RWPE2 (cell line): ENCODE measurements at regions not wholly inside any gene's neighbourhood (a gene's known extent, or its start where the extent isn't known, plus 50 kb on each side); places are given as distances from the start of the nearest gene placed in this dataset.

ENCODE experiments used
- ATAC-seq: fragments of 200-7000 bp; cut with Tn5 transposase; 3 replicates; pipeline ENCODE4 v1.9.1; 2021; ENCODE audit warnings: low read depth
- DNase-seq: peaks from one replicate; pipeline ENCODE4 v3.0.0-alpha.2; 2020; ENCODE audit warnings: low spot score
- H3K27ac ChIP-seq: fragments of 450-650 bp; 2 replicates; pipeline ENCODE4 v1.5.1; 2017; ENCODE audit warnings: mild to moderate bottlenecking; ENCODE audit not compliant: poor library complexity, severe bottlenecking
- H3K27me3 ChIP-seq: fragments of 250-450 bp; sonication (Bioruptor Pico); 2 replicates; pipeline ENCODE4 v1.5.1; 2021; ENCODE audit warnings: mild to moderate bottlenecking, moderate library complexity; ENCODE audit not compliant: insufficient read depth, poor library complexity, severe bottlenecking
- H3K36me3 ChIP-seq: fragments of 250-450 bp; sonication (Bioruptor Pico); 2 replicates; pipeline ENCODE4 v1.5.1; 2020; ENCODE audit warnings: low read depth, mild to moderate bottlenecking, moderate library complexity
- H3K4me1 ChIP-seq: fragments of 250-450 bp; sonication (Bioruptor Pico); 2 replicates; pipeline ENCODE4 v1.5.1; 2021; ENCODE audit warnings: mild to moderate bottlenecking, moderate library complexity; ENCODE audit not compliant: insufficient read depth, poor library complexity, severe bottlenecking
- H3K4me3 ChIP-seq: fragments of 250-450 bp; sonication (Bioruptor Pico); 2 replicates; pipeline ENCODE4 v1.5.1; 2021; ENCODE audit warnings: mild to moderate bottlenecking, moderate library complexity; ENCODE audit not compliant: severe bottlenecking
- H3K9me3 ChIP-seq: fragments of 250-450 bp; sonication (Bioruptor Pico); 2 replicates; pipeline ENCODE4 v1.5.1; 2021; ENCODE audit warnings: mild to moderate bottlenecking, moderate library complexity; ENCODE audit not compliant: severe bottlenecking
- CTCF ChIP-seq: fragments of 450-650 bp; IDR thresholded peaks from one replicate; pipeline ENCODE4 v1.5.1; 2017; ENCODE audit warnings: mild to moderate bottlenecking, moderate library complexity; ENCODE audit not compliant: poor library complexity, severe bottlenecking

- no peak for DNase-seq
- ATAC-seq: no peak
- H3K4me3 ChIP-seq: no peak overlapping the region
- no peaks in the 10 kb centered on the region for H3K36me3 ChIP-seq
- H3K27me3 ChIP-seq: no peaks in the 10 kb centered on the region
- no peaks in the 10 kb centered on the region for H3K9me3 ChIP-seq
- H3K27ac ChIP-seq: no peak overlapping the region
- no peak for TF ChIP-seq CTCF
- H3K4me1 ChIP-seq: no peaks in the 10 kb centered on the region
Observed at GRCh38 chr20:21995461-21995860, 290.0 kb downstream of the PAX1 start.

GRCh38 chr20:21994203-21994602 is 288.7 kb downstream of the PAX1 start:
- Histone ChIP-seq H3K4me3 (no peak overlapping the region), H3K4me1 (no peaks in the 10 kb centered on the region), H3K36me3 (no peaks in the 10 kb centered on the region), H3K9me3 (no peaks in the 10 kb centered on the region), H3K27ac (no peak overlapping the region), H3K27me3 (no peaks in the 10 kb centered on the region)
- no peak for DNase-seq
- no peak for ATAC-seq
- TF ChIP-seq CTCF: no peak

- ATAC-seq (no peak), DNase-seq (no peak)
- TF ChIP-seq CTCF: no peak
- Histone ChIP-seq H3K9me3 (no peaks in the 10 kb centered on the region), H3K4me1 (no peaks in the 10 kb centered on the region), H3K27me3 (no peaks in the 10 kb centered on the region), H3K4me3 (no peak overlapping the region), H3K27ac (no peak overlapping the region), H3K36me3 (no peaks in the 10 kb centered on the region)
Observed at GRCh38 chr20:21982559-21982958, 277.1 kb downstream of the PAX1 start.

GRCh38 chr20:21981597-21982344 is 276.3 kb downstream of the PAX1 start:
- DNase-seq (no peak), ATAC-seq (no peak; the same call in 2 of the 3 replicates)
- Histone ChIP-seq H3K4me3 (no peak overlapping the region), H3K4me1 (no peaks in the 10 kb centered on the region), H3K9me3 (no peaks in the 10 kb centered on the region), H3K36me3 (no peaks in the 10 kb centered on the region), H3K27ac (no peak overlapping the region), H3K27me3 (no peaks in the 10 kb centered on the region)
- TF ChIP-seq CTCF: no peak

- Histone ChIP-seq H3K4me3 (no peak overlapping the region), H3K27ac (no peak overlapping the region)
Observed at GRCh38 chr20:21981179-21981578, 275.7 kb downstream of the PAX1 start.

More at GRCh38 chr20:21981179-21981578, 275.7 kb downstream of the PAX1 start:
- Histone ChIP-seq H3K4me1 (no peaks in the 10 kb centered on the region), H3K27me3 (no peaks in the 10 kb centered on the region), H3K9me3 (no peaks in the 10 kb centered on the region), H3K36me3 (no peaks in the 10 kb centered on the region)
- no peak for ATAC-seq
- DNase-seq: no peak
- no peak for TF ChIP-seq CTCF
